Smooth muscle cell (in vitro differentiated cells): ENCODE measurements at regions not wholly inside any gene's neighbourhood (a gene's known extent, or its start where the extent isn't known, plus 50 kb on each side); places are given as distances from the start of the nearest gene placed in this dataset.

ENCODE experiments used
- DNase-seq: peaks from one replicate; lab custom pipeline; 2025; ENCODE audit not compliant: unreplicated experiment; lab: John Stamatoyannopoulos, UW
- H2AFZ ChIP-seq: fragments of 200-600 bp; sonication (generic); 2 replicates; pipeline ENCODE4 v1.6.0; 2016; ENCODE audit warnings: antibody characterized with exemption, low read depth, mild to moderate bottlenecking
- H3F3A ChIP-seq: fragments of 200-600 bp; sonication (generic); 2 replicates; pipeline ENCODE4 v1.6.0; 2017; ENCODE audit warnings: antibody characterized with exemption, low read depth
- H3K27ac ChIP-seq: fragments of 200-600 bp; sonication (generic); 2 replicates; pipeline ENCODE4 v1.5.1; 2016; ENCODE audit warnings: low read depth, mild to moderate bottlenecking
- H3K27me3 ChIP-seq: fragments of 200-600 bp; sonication (generic); 2 replicates; pipeline ENCODE4 v1.6.1; 2016; ENCODE audit warnings: low read depth, mild to moderate bottlenecking
- H3K36me3 ChIP-seq: fragments of 200-600 bp; sonication (generic); 2 replicates; pipeline ENCODE4 v1.5.1; 2016; ENCODE audit warnings: low read depth
- H3K4me1 ChIP-seq: fragments of 200-600 bp; sonication (generic); 2 replicates; pipeline ENCODE4 v1.5.1; 2016; ENCODE audit warnings: low read depth
- H3K4me2 ChIP-seq: fragments of 200-600 bp; sonication (generic); 2 replicates; pipeline ENCODE4 v1.6.0; 2016; ENCODE audit warnings: mild to moderate bottlenecking
- H3K4me3 ChIP-seq: fragments of 200-600 bp; sonication (generic); 2 replicates; pipeline ENCODE4 v1.5.1; 2016; ENCODE audit warnings: mild to moderate bottlenecking
- H3K79me2 ChIP-seq: fragments of 200-600 bp; sonication (generic); 2 replicates; pipeline ENCODE4 v1.6.0; 2016; ENCODE audit warnings: low read depth, mild to moderate bottlenecking
- H3K9ac ChIP-seq: fragments of 200-600 bp; sonication (generic); 2 replicates; pipeline ENCODE4 v1.6.0; 2016; ENCODE audit warnings: low read depth
- H3K9me3 ChIP-seq: fragments of 200-600 bp; sonication (generic); replicated peaks from 2 replicates; pipeline ENCODE4 v1.5.1; 2016; ENCODE audit warnings: low read depth
- H4K20me1 ChIP-seq: fragments of 200-600 bp; sonication (generic); 2 replicates; pipeline ENCODE4 v1.6.0; 2016; ENCODE audit warnings: low read depth
- CTCF ChIP-seq: fragments of 200-600 bp; sonication (generic); IDR thresholded peaks from 2 replicates; pipeline ENCODE4 v1.5.1; 2017; ENCODE audit warnings: borderline replicate concordance, mild to moderate bottlenecking, antibody characterized with exemption; ENCODE audit not compliant: insufficient read depth, poor library complexity, severe bottlenecking
- WGBS: methylation state at CpG from one replicate; pipeline ENCODE4 v1.1.7; 2016; ENCODE audit warnings: low lambda C conversion rate; 5-methylcytosine and 5-hydroxymethylcytosine counted together

DNA sequence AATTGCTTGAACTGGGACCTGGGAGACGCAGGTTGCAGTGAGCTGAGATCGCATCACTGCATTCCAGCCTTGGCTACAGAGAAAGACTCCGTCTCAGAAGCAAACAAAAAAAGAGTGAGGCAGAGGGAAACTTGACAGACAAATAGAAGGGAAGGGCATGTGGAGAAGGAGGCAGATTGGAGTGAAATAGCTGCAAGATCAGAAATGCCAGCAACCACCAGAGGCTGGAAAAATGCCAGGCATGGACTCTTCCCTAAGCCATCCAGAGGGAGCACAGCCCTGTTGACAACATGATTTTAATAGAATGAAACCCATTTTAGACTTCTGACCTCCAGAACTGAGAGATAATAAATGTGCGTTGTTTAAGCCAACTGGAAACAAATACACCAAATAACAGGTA, 447.2 kb upstream of the SPHKAP start:
- H3K9me3 ChIP-seq: no peaks in the 10 kb centered on the region
- WGBS: 80% methylated on average over 4 of the region's 4 CpGs
- TF ChIP-seq CTCF: no peak

DNA sequence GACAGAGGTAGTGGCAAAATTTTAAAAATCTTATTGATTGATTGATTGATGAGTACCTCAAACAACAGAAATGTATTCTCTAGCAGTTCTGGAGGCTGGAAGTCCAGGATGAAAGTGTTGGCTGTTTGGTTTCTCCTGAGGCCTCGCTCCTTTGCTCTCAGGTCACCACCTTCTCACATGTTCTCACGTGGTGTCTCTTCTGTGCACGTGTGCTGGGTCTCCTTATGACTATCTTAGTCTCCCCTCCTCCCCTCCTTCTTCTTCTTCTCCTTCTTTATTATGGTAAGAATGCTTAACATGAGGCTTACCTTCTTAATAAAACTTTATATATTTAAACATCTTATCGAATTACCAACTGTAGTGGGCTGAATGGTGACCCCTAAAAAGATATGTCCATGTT, 446.0 kb upstream of the SPHKAP start:
- 90% methylated on average over 4 of the region's 4 CpGs for WGBS
- Histone ChIP-seq H3F3A (no peaks in the 10 kb centered on the region), H4K20me1 (no peaks in the 10 kb centered on the region), H3K4me1 (no peaks in the 10 kb centered on the region), H2AFZ (no peak overlapping the region), H3K9me3 (no peaks in the 10 kb centered on the region), H3K27me3 (peaks cover 4% of the 10 kb centered on the region), H3K4me2 (no peak overlapping the region), H3K9ac (no peak overlapping the region), H3K27ac (no peak overlapping the region), H3K4me3 (no peak overlapping the region), H3K79me2 (no peaks in the 10 kb centered on the region), H3K36me3 (no peaks in the 10 kb centered on the region)
- TF ChIP-seq CTCF: no peak
- no peak for DNase-seq

More for the DNA sequence above, 447.2 kb upstream of the SPHKAP start:
- H3K27me3 ChIP-seq: peaks cover 4% of the 10 kb centered on the region
- no peaks in the 10 kb centered on the region for H3F3A ChIP-seq
- no peak overlapping the region for H3K9ac ChIP-seq
- H3K4me1 ChIP-seq: no peaks in the 10 kb centered on the region
- H4K20me1 ChIP-seq: no peaks in the 10 kb centered on the region
- H2AFZ ChIP-seq: no peak overlapping the region
- no peaks in the 10 kb centered on the region for H3K79me2 ChIP-seq
- DNase-seq: no peak
- H3K27ac ChIP-seq: no peak overlapping the region
- H3K4me2 ChIP-seq: no peak overlapping the region
- H3K4me3 ChIP-seq: no peak overlapping the region
- H3K36me3 ChIP-seq: no peaks in the 10 kb centered on the region

GRCh38 chr2:228625481-228625880, 444.0 kb upstream of the SPHKAP start:
- Histone ChIP-seq H4K20me1 (no peaks in the 10 kb centered on the region), H2AFZ (no peak overlapping the region), H3K4me3 (no peak overlapping the region), H3K9me3 (no peaks in the 10 kb centered on the region), H3K4me2 (no peak overlapping the region), H3K27ac (no peak overlapping the region), H3K79me2 (no peaks in the 10 kb centered on the region), H3K36me3 (no peaks in the 10 kb centered on the region), H3F3A (no peaks in the 10 kb centered on the region), H3K27me3 (peaks cover 4% of the 10 kb centered on the region), H3K9ac (no peak overlapping the region), H3K4me1 (no peaks in the 10 kb centered on the region)
- no peak for TF ChIP-seq CTCF
- WGBS: 82% methylated on average over 3 of the region's 3 CpGs
- no peak for DNase-seq

GRCh38 chr2:228624733-228625132, 443.2 kb upstream of the SPHKAP start:
- no peak overlapping the region for H3K4me2 ChIP-seq
- no peak for DNase-seq

More at GRCh38 chr2:228624733-228625132, 443.2 kb upstream of the SPHKAP start:
- WGBS: 96% methylated on average over 1 of the region's 1 CpG
- no peaks in the 10 kb centered on the region for H3K9me3 ChIP-seq
- no peak for TF ChIP-seq CTCF
- no peak overlapping the region for H3K27ac ChIP-seq
- no peak overlapping the region for H3K4me3 ChIP-seq
- H4K20me1 ChIP-seq: no peaks in the 10 kb centered on the region
- H3K79me2 ChIP-seq: no peaks in the 10 kb centered on the region
- H2AFZ ChIP-seq: no peak overlapping the region
- peaks cover 4% of the 10 kb centered on the region for H3K27me3 ChIP-seq
- H3F3A ChIP-seq: no peaks in the 10 kb centered on the region
- no peaks in the 10 kb centered on the region for H3K36me3 ChIP-seq
- H3K9ac ChIP-seq: no peak overlapping the region
- H3K4me1 ChIP-seq: no peaks in the 10 kb centered on the region
